ENCODE measurements at regions not wholly inside any gene's neighbourhood (a gene's known extent, or its start where the extent isn't known, plus 50 kb on each side); places are given as distances from the start of the nearest gene placed in this dataset.

GRCh38 chr2:120528051-120528692 lies 182.2 kb downstream of the INHBB start:
- TF ChIP-seq CTCF (IDR thresholded peaks at IDR 0.05; ENCODE audit: poor library complexity) (no peak), EZH2 (IDR thresholded peaks at IDR 0.05; ENCODE audit: borderline replicate concordance) (no peak)

Measured in hepatocyte (in vitro differentiated cells).